ENCODE measurements at regions not wholly inside any gene's neighbourhood (a gene's known extent, or its start where the extent isn't known, plus 50 kb on each side); places are given as distances from the start of the nearest gene placed in this dataset.
A peak's percentile ranks its signal among the peaks of the same experiment; 100 is the strongest.
"Not testable (repeated sequence)": the region's sequence is repeated elsewhere in the genome, so short reads cannot be mapped to it uniquely, and the experiment has no call there.

DNA sequence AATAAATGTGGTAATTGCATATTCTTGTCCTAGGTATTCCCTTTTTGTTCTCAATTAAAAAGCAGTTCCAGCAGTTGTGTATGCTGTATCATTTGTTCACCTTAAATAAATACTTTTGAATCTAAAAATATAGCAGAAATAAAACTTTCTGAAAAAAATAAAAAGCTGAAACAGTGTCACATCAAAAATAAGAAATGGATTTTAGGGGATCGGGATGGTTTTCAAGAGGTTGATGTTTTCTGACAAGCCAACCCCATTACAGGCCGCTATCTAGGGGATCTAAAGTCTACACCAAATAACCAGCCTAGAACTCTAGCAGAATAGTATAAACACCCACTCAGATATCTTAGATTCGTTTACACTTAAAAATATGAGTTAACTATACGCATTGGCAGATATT lies 95.4 kb upstream of the MAML3 start:
- DNase-seq (ENCODE audit: low spot score), result no peak

DNA sequence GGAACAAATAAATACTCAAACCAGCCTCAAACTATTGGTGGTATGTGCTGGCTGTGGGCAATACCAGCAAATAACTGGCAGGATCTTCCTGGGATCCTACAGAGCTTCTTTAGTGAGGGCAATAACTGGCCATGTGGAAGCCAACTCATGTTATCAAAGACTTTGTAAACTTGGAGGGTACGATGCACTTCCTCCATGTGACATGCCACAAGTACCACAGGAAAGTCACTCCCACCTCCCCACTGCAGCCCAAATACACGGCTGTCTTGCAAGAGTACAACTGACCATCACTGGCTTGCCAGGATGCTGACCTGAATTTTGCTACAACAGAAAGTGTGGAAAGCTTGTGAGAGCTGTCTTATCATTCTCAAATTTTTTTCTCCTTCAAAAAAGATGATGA lies 93.3 kb upstream of the MAML3 start:
- DNase-seq (ENCODE audit: low spot score), result no peak

DNA sequence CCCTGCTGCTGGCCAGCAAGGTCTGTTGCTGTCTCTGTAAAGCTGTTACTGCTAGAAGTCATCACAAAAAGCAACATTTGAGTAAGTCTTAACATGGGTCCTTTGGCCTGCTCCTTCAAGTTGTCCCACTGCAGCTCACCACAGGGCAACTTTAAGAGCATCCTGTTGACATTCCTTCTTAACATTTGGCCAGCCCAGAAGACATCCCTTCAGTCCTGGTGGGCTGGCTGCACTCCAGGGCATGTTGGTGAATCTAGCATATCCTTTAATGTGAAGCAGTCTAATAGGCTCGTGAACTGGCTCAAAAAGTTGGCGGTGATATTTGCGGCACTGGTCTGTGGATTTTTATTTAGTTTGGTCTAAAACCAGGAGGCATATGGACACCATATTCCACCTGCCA lies 92.2 kb upstream of the MAML3 start:
- DNase-seq (ENCODE audit: low spot score), result no peak

DNA sequence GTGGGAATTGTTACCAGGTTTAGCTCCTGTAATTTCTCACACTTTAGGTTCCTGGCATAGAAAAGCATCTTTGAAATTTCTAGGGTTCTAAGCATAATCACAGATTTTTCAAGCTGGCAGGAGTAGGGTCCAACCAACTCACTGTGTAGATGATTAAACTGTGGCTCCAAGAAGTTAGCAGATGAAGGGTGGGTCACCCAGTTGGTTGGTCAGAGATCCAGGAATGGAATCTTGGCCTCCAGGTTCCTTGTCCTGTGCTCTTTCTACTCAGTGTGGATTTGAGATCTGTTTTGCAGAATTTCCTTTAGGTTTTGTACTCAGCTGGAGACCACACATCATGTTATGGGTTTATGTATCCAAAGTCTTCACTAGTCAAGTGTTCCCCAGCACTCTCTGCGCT lies 90.3 kb upstream of the MAML3 start:
- DNase-seq (ENCODE audit: low spot score), result no peak

DNA sequence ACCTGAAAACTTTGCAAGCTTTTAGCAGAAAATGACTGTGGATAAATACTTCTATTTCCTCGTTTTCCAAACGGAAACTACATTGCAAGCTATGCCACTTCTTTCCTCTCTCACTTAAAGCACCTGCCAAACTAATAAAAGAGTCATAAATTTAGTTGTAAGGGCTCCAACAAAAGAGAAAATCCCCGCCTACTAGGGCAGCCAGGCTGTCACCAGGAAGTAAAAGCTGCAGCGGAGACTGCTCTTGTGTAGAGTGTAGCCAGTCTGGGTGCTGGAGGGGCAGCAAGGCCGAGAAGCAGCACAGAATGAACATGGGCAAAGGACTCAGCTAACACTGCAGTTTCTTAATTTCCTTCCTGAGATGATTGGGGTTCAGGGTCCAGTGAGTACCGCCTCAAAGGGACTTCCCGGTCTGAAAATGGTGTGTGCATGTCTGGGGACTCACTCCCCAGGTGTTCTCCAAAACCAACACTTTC lies 89.3 kb upstream of the MAML3 start:
- no peak for DNase-seq (ENCODE audit: low spot score)

DNA sequence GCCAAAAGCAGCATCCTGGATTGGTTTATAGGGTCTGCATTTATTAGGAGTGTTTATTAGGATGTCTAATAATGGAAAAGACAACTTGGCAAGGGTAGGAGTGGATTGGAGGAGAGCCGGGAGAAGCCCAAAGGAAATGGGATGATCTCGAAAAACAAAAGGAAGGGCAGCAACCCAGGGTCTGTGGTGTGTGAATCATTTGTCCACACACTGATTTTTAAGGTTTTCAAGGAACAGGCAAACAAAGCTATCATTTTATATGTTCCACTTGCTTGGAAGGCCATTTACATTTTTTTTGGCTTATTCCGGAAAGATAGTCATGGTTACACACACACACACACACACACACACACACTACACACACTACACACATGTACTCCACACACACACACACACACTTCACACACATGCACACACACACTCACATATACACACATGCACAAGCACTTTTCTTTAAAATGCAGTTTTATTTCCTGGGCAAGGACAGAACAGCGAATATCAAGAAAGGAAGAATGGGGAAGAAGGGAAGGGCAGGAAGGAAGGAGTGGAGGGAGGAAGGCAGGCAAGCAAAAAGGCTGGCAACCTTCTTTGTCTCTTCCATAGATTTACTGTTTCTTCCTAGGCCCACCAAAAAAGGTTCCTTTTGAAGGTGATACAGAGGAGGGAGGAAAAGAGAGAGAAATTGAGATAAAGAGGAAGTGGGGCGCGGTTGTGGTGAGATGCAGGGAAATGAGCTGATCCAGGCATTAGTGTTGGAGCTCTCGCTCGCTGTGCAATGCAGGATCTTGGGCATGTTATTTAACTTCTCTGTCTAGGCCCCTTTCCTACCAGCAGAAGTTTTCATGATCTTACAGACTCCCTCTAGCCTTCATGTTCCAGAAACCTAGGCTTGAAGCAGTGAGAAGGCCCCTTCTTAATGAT lies 88.6 kb upstream of the MAML3 start:
- DNase-seq (ENCODE audit: low spot score), result no peak

DNA sequence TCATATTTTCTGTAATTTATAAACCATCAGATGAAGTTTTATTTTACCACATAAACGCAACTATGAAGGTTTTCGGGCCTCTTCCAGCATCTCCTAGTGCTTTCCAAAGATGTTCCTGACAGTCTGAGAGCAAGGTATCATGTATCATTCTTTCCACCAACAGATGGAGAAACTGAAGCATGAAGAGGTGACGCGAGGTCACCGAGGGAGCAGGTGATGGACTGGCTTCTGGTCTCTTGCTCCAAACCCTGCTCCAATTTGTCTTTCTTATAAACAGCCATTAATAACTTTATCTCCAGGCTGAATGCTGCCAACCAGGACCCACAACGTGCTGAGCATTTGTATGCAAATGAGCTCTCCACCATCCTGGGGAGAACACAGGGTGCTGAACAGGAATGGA lies 86.3 kb upstream of the MAML3 start:
- peak; percentile 87 for DNase-seq (ENCODE audit: low spot score)

DNA sequence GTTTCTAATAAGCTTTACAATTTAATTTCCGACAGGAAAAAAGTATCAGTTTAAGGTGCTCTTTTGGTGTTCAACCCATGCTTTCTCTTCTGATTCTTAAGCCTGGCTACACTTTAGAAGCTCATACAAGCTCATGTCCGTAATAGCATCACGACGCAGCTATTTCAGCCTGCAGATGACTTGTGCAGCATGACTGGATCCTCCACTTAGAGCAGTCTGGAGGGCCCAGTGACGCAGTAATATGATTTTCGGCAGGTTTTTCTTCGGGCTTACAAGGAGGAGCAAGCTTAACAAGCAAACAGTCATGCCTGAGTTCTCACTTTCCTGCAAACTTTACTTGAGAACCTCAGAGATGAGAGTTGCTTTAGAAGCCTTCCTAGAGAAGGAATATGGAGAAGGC lies 85.3 kb upstream of the MAML3 start:
- DNase-seq (ENCODE audit: low spot score), result peak; percentile 87

DNA sequence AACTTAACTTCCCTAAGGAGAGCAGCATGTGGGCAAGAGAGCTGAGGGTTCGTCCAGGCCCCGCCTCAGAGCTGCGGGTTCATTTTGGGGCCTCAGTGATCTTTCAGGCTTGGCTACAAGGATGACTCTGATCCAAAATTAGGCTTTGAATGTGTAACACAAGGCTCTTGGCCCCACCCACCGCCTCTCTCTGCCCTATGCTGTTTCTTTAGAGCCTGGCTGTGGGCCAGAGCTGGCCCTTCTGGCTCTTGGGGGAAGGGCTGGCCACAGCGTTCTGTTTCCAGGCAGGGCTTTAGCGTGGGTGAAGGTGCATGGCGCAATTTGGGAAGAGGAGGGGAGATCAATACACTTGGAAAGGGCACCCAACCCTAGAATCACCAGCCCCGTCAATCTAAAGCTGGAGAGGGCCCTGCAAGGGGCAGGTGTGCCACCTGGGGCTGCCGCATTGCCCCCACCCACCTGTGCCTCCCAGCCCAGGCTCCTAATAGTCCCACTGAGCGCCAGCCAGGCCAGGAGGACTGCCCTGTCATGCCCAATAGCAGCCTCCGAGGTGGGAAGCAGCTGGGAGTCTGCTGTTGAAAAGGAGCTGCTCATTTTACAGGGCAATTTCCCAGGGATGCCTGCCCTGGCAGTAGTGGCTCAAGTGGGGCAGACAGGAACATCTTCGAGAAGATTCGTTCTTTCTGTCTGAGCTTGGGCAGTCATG lies 84.5 kb upstream of the MAML3 start:
- peak; percentile 91 for DNase-seq (ENCODE audit: low spot score)

DNA sequence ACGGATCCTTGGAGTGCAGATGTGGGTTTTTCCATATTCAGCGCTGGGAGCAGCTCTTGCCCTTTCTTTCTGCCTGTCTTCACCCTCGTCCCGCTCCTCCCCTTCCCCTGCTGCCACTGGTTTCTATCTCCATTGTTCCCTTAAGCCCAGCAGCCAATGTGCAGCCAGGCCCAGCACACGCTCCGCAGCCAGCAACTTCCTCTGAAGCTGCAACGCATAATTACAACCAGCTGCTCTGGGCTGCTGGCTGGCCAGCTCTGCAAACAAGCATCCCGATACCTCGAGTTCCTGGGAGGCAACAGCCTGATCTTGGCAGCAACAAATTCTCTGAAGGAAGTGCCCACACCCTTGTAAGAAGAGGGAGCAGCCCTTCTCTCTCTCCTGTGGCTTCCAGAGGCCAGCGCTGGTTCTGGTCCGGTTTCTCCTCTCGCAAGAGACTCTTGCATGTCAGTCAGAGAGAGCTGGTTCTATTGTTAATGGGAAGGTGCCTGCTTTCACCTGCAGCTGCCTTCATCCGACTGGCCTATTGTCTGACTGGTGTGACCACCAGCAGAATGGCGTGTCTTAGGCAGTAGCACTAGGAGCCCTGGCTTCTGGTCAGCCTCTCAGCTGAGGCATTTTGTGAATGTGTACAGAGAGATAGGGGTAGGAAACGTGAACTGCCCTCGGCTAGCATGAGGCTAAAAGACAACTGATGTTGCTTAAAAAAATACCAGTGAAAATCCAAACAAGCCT lies 83.8 kb upstream of the MAML3 start:
- peak; percentile 97 for DNase-seq (ENCODE audit: low spot score)

DNA sequence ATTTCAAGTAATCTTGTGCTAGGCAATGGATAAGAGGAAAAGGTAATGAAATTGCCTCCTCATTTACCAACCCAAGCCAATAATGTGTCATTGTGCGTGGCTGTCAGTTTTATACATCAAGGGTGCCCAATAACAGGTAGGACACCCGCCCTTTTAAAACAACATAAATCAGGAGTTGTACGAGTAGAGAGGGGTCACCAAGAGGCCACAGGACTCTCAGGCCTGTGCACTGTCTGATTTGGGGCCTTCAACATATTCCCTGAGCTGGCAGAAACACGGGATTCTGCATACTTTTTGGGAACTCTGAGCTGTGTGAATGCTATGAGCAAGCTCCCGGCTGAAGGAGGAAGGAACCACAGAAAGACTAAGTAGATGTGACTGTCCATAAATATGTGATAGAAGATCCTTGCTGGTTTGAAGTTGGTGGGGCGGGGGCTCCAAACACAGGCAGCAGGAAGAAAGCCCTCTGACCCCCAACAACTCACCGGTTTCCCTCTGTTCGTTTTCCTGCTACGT lies 82.7 kb upstream of the MAML3 start:
- no peak for DNase-seq (ENCODE audit: low spot score)

DNA sequence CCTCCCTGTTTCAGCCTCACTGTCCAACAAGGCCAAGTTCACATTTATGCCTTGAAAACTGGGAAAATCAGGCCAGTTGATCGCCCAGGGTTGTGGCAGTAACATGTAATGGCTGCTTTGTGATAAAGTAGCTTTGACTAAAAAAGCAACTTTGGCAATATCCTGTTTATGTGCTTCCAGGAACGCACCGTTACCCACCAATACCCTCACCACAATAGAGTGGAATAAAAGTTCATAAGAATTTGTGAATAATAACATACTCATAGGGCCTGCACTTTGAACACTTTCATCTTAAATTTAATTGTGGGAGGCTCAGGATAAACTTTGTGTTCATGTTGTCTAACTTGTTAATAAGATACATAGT lies 80.7 kb upstream of the MAML3 start:
- no peak for DNase-seq (ENCODE audit: low spot score)

DNA sequence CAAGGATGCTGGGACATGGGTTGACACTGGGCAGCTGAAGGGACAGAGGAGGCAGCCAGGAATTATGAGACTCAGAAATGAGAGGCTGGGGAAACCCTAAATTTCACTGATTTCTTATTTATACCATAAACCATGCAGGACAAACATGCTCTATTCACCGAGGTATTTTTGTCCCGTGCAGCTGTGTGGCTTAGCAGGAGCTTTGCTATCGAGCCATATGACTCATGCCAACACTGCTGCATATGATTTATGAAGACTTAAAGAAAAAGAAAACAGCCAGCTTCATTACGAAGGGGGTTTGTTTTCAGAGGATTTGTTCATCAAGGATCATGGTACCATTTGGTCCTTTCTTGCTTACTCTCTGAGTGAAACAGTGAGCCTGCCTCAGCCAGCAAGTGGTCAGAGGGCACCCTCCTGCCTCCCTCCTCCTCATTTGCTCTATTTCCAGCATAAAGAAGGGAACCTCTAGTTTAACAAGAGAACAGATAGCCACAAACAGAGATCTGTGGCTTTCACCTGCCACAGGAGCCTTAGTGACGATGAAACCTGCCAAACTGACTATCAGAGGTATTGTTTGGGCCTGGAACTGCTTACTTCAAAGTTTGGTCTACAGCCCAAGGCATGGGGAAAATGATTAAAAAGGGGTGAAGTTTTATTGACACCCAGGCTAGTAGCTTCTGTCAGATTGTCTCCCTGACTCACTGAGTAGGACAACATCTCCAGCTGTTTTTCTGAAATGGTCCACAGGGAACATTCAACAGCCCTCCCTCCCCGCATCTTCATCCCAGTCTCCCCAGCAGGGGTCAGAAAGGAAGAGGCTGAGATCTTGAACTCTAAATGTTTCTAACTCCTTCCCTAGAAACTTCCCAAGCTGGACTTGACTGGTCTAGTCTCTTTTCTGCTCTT lies 80.1 kb upstream of the MAML3 start:
- no peak for DNase-seq (ENCODE audit: low spot score)

DNA sequence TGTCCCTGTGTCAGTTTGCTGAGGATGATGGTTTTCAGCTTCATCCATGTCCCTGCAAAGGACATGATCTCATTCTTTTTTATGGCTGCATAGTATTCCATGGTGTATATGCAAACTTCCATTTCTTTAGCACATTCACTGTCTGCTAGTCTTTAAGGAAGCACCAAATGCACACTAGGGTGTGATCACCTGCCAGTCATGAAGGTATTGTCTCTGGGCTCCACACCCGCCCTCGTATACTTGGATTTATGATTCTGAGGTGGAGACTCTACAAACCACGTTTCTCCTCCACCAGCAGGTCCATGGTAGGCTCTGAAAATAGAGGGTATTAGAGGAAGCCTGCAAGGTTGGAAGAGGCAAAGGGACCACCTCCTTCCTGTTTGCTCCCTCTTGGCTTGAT lies 75.9 kb upstream of the MAML3 start:
- DNase-seq (ENCODE audit: low spot score), result no peak

DNA sequence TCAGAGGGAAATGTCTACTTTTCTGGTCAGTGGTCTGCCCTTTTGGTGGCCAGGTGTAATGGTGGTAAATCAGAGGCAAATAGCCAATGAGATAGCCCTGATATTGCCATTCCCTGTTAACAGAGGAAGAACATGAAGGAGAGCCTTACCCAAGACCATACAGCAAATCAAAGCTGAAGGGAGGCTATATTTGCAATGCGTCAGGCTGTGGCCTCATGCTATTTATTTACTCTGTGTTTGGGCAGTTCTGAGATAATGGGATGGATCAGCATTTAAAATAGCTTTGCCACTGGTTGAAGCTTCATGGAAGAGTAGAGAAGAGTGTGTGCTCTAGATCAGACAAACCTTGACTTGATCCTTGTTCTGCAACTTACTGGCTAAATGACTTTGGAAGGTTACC lies 73.3 kb upstream of the MAML3 start:
- no peak for DNase-seq (ENCODE audit: low spot score)

DNA sequence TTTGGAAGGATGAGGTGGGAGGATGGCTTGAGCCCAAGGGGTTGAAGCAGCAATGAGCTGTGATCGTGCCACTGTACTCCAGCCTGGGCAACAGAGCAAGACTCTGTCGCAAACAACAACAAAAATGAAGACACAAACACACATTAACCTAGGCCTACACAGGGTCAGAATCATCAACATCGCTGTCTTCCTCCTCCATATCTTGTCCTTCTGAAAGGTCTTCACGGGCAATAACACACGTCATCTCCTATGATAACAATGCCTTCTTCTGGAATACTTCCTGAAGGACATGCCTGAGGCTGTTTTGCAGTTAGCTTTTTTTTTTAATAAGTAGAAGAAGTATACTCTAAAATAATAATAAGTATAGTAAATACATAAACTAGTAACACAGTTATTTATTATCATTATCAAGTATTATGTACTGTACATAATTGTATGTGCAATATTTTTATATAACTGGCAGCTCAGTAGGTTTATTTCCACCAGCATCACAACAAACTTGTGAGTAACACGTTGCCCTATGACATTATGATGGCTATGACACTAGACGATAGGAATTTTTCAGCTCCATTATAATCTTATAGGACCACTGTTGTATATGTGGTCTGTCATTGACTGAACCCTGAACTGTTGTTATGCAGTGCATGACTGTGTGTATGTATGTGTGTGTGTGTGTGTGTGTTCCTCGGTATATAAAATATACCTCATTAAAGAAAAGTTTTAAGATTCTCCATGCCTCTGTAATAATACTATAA lies 69.2 kb upstream of the MAML3 start:
- DNase-seq (ENCODE audit: low spot score), result no peak

DNA sequence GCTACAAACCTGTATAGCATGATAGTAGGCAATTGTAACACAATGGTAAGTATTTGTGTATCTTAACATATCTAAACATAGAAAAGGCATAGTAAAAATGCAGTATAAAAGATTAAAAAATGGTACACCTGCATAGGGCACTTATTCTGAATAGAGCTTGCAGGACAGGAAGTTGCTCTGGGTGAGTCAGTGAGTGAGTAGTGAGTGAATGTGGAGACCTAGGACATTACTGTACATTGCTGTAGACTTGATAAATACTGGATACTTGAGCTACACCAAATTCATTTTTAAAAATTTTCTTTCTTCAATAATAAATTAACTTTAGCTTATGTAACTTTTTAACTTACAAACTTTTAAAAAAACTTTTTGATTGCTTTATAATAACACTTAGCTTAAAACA lies 68.2 kb upstream of the MAML3 start:
- DNase-seq (ENCODE audit: low spot score), result no peak

DNA sequence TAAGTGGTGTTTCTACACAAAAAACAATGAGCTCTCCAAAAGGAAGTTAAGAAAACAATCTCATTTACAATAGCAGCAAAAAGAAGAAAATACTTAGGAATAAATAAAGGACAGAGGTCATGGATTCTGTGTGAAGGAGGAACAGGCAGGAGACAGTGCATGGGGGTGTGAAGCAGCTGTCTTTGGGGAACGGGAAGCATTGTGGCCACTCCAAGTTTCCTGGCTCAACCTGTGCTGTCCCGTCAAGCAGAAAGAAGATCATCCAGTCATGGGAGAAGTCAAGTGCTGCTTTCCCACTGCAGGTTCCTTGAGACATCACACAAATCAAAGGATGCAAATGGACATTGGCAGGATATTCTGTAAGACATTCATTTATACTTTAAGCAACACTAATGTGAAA lies 66.1 kb upstream of the MAML3 start:
- DNase-seq (ENCODE audit: low spot score), result no peak

DNA sequence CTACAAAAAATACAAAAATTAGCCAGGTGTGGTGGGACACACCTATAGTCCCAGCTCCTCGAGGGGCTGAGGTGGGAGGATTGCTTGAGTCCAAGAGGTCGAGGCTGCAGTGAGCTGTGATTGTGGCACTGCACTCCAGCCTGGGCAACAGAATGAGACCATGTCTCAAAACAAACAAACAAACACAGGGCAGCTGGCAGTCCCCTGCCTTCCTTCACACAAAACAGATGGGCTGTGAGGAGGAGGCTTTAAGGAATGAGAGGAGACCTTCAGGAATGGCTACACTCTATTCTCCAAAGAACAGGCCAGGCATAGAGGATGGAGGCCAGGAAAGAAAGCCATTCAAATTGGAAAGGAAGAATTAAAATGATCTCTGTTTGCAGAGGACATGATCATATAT lies 65.6 kb upstream of the MAML3 start:
- no peak for DNase-seq (ENCODE audit: low spot score)

DNA sequence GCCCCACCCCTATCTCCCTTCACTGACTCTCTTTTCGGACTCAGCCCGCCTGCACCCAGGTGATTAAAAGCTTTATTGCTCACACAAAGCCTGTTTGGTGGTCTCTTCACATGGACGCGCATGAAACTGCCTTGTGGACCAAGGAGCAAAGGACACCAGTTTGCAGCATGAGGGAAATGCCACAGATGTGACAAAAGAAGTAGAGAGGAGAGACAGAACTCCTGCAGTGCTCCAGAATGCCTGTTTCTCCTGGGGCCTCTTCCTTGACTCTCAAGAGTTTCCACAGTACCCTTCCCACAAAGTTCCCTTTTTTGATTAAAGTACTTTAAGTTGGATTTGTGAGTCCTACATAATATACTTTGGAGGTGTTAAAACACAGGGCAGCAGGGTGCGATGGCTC lies 65.1 kb upstream of the MAML3 start:
- not testable (repeated sequence) for DNase-seq (ENCODE audit: low spot score)

Measured in SK-N-DZ (cell line).